PC-3 (cell line): ENCODE measurements at regions not wholly inside any gene's neighbourhood (a gene's known extent, or its start where the extent isn't known, plus 50 kb on each side); places are given as distances from the start of the nearest gene placed in this dataset.

Experiments
- CTCF ChIP-seq: fragments of 300-600 bp; sonication (generic); conservative IDR thresholded peaks from 2 replicates; pipeline ENCODE4 v1.5.1; 2017; ENCODE audit warnings: antibody characterized with exemption, low read depth, mild to moderate bottlenecking, low read length
- EZH2 ChIP-seq: fragments of 300-600 bp; sonication (generic); IDR thresholded peaks from one replicate; pipeline ENCODE4 v1.6.1; 2017; ENCODE audit warnings: antibody characterized with exemption, mild to moderate bottlenecking, low read length; ENCODE audit not compliant: unreplicated experiment

GRCh38 chr10:26380815-26381214 is 57.3 kb upstream of the APBB1IP start:
- no peak for TF ChIP-seq CTCF
- no peak for TF ChIP-seq EZH2
